ENCODE measurements at regions not wholly inside any gene's neighbourhood (a gene's known extent, or its start where the extent isn't known, plus 50 kb on each side); places are given as distances from the start of the nearest gene placed in this dataset.

DNA sequence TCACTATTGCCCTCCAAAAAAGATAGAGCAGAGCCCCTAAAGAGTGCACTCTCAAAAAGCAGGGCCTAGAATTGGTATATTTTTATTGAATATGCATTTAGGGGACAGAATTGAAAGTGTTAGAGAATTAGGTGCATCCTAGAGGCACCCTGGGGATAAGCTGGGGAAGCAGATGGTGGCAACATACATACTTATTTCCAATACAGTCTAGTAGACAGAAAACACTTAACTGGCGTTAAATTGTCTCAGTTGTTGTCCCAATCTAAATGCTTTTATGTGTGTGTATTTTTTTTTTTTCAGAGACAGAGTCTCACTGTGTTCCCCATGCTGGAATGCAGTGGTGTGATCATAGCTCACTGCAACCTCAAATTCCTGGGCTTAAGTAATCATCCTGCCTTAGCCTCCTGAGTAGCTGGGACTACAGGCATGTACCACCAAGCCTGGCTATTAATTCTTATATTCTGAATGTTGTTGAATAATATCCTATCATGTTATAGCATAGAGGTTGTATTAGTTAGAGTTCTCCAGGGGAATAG lies 481.8 kb downstream of the GRXCR1 start:
- TF ChIP-seq, protein P1, sequence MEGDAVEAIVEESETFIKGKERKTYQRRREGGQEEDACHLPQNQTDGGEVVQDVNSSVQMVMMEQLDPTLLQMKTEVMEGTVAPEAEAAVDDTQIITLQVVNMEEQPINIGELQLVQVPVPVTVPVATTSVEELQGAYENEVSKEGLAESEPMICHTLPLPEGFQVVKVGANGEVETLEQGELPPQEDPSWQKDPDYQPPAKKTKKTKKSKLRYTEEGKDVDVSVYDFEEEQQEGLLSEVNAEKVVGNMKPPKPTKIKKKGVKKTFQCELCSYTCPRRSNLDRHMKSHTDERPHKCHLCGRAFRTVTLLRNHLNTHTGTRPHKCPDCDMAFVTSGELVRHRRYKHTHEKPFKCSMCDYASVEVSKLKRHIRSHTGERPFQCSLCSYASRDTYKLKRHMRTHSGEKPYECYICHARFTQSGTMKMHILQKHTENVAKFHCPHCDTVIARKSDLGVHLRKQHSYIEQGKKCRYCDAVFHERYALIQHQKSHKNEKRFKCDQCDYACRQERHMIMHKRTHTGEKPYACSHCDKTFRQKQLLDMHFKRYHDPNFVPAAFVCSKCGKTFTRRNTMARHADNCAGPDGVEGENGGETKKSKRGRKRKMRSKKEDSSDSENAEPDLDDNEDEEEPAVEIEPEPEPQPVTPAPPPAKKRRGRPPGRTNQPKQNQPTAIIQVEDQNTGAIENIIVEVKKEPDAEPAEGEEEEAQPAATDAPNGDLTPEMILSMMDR (IDR thresholded peaks at IDR 0.05; ENCODE audit: insufficient read depth, low read length) = no peak
- TF ChIP-seq SPI1 (IDR thresholded peaks at IDR 0.05; ENCODE audit: borderline replicate concordance, low read depth) = no peak
- TF ChIP-seq, protein P2, sequence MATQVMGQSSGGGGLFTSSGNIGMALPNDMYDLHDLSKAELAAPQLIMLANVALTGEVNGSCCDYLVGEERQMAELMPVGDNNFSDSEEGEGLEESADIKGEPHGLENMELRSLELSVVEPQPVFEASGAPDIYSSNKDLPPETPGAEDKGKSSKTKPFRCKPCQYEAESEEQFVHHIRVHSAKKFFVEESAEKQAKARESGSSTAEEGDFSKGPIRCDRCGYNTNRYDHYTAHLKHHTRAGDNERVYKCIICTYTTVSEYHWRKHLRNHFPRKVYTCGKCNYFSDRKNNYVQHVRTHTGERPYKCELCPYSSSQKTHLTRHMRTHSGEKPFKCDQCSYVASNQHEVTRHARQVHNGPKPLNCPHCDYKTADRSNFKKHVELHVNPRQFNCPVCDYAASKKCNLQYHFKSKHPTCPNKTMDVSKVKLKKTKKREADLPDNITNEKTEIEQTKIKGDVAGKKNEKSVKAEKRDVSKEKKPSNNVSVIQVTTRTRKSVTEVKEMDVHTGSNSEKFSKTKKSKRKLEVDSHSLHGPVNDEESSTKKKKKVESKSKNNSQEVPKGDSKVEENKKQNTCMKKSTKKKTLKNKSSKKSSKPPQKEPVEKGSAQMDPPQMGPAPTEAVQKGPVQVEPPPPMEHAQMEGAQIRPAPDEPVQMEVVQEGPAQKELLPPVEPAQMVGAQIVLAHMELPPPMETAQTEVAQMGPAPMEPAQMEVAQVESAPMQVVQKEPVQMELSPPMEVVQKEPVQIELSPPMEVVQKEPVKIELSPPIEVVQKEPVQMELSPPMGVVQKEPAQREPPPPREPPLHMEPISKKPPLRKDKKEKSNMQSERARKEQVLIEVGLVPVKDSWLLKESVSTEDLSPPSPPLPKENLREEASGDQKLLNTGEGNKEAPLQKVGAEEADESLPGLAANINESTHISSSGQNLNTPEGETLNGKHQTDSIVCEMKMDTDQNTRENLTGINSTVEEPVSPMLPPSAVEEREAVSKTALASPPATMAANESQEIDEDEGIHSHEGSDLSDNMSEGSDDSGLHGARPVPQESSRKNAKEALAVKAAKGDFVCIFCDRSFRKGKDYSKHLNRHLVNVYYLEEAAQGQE (IDR thresholded peaks at IDR 0.05; ENCODE audit: insufficient replicate concordance, low read depth) = no peak
